ENCODE measurements at regions not wholly inside any gene's neighbourhood (a gene's known extent, or its start where the extent isn't known, plus 50 kb on each side); places are given as distances from the start of the nearest gene placed in this dataset.

- no peak for DNase-seq (ENCODE audit: low spot score)
These were observed 748.8 kb downstream of the LIG4 start for GRCh38 chr13:107466326-107467099.

- DNase-seq (ENCODE audit: low spot score): no peak
These were observed 752.8 kb downstream of the LIG4 start for GRCh38 chr13:107462501-107462900.

- no peak for DNase-seq (ENCODE audit: low spot score)
These were observed 753.6 kb downstream of the LIG4 start for GRCh38 chr13:107461751-107462150.

GRCh38 chr13:107459430-107459829 is 755.9 kb downstream of the LIG4 start:
- DNase-seq (ENCODE audit: low spot score): no peak

GRCh38 chr13:107458269-107458668 is 757.1 kb downstream of the LIG4 start:
- DNase-seq (ENCODE audit: low spot score): no peak

- DNase-seq (ENCODE audit: low spot score): no peak
These were observed 757.6 kb downstream of the LIG4 start for GRCh38 chr13:107457686-107458085.

GRCh38 chr13:107456431-107456830 is 758.9 kb downstream of the LIG4 start:
- DNase-seq (ENCODE audit: low spot score): no peak

- no peak for DNase-seq (ENCODE audit: low spot score)
These were observed 762.5 kb downstream of the LIG4 start for GRCh38 chr13:107452833-107453232.

- DNase-seq (ENCODE audit: low spot score): no peak
These were observed 764.4 kb downstream of the LIG4 start for GRCh38 chr13:107450931-107451330.

- DNase-seq (ENCODE audit: low spot score): no peak
These were observed 764.9 kb downstream of the LIG4 start for GRCh38 chr13:107450431-107450830.

- DNase-seq (ENCODE audit: low spot score): no peak
These were observed 767.7 kb downstream of the LIG4 start for GRCh38 chr13:107447591-107447990.

- no peak for DNase-seq (ENCODE audit: low spot score)
These were observed 774.1 kb downstream of the LIG4 start for GRCh38 chr13:107441279-107441678.

GRCh38 chr13:107438251-107438650 is 777.1 kb downstream of the LIG4 start:
- no peak for DNase-seq (ENCODE audit: low spot score)

- no peak for DNase-seq (ENCODE audit: low spot score)
These were observed 781.0 kb downstream of the LIG4 start for GRCh38 chr13:107434347-107434746.

GRCh38 chr13:107427536-107427935 is 787.8 kb downstream of the LIG4 start:
- DNase-seq (ENCODE audit: low spot score): no peak

- DNase-seq (ENCODE audit: low spot score): no peak
These were observed 792.9 kb downstream of the LIG4 start for GRCh38 chr13:107422421-107422820.

- no peak for DNase-seq (ENCODE audit: low spot score)
These were observed 793.4 kb downstream of the LIG4 start for GRCh38 chr13:107421951-107422350.

- DNase-seq (ENCODE audit: low spot score): no peak
These were observed 794.3 kb downstream of the LIG4 start for GRCh38 chr13:107421028-107421427.

- no peak for DNase-seq (ENCODE audit: low spot score)
These were observed 802.3 kb downstream of the LIG4 start for GRCh38 chr13:107413005-107413404.

GRCh38 chr13:107407074-107407473 is 808.3 kb downstream of the LIG4 start:
- DNase-seq (ENCODE audit: low spot score): no peak

GRCh38 chr13:107395927-107396662 is 819.2 kb downstream of the LIG4 start:
- no peak for DNase-seq (ENCODE audit: low spot score)

- no peak for DNase-seq (ENCODE audit: low spot score)
These were observed 823.1 kb downstream of the LIG4 start for GRCh38 chr13:107392205-107392604.

GRCh38 chr13:107387525-107387924 is 819.6 kb upstream of the ARGLU1 start:
- DNase-seq (ENCODE audit: low spot score): no peak
